GM12801 (cell line): ENCODE measurements at regions not wholly inside any gene's neighbourhood (a gene's known extent, or its start where the extent isn't known, plus 50 kb on each side); places are given as distances from the start of the nearest gene placed in this dataset.

ENCODE experiments used
- CTCF ChIP-seq: IDR thresholded peaks from one replicate; pipeline ENCODE4 v1.5.1; 2011; ENCODE audit warnings: control low read depth; ENCODE audit not compliant: insufficient read length; ENCODE audit errors: extremely low read depth

DNA sequence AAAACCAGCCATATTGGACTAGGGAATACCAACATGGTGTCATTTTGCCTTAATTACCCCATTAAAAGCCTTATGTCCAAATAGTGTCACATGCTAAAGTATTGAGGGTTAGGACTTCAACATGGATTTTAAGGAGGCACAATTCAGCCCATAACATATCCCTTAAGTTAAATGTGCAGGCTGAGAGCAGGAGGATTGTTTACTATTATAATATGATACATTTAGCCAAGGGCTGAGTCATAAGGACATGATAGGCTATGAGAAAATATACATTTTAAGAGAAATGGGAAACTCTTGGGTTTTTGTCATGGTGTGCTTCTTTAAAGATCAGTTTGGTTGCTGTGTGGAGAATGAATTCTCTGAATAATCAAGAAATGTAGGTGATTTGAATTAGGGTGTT, 136.8 kb downstream of the RDH14 start:
- TF ChIP-seq CTCF, result no peak

DNA sequence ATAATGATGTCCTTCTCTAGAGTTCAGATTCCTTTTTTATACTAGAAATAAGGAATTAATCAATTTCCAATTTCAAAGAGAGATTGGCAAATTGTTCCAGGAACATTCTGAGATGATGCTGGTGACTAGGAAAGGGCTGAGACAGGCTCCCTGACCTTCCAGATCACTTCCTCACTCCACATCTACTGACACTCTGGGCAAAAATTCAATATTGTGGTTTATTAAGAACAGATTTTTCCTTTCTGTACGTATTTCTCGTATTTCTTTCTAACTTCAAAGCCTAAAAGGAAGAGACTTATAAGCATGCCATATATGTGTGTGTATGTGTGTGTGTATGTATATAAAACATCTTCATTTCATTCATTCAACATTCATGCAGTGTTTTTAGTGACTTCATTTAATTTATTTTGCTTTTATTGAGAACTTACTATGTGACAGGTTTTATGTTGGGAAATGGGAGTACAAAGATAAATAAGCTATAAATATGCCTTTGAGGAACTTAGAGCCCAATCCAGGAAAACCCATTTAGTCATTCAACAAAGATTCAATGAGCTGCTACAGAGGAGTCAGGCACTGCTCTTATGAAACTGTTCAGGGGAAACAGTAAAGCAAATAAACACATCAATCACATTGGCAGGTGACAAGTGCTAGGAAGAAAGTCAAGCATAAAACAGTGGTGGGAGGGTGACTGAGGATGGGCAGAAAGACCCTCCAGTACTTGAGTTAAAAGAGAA, 137.9 kb downstream of the RDH14 start:
- no peak for TF ChIP-seq CTCF

GRCh38 chr2:18413676-18414396, 146.6 kb downstream of the RDH14 start:
- no peak for TF ChIP-seq CTCF

- TF ChIP-seq CTCF, result no peak
These were observed 147.3 kb downstream of the RDH14 start for GRCh38 chr2:18412980-18413675.

DNA sequence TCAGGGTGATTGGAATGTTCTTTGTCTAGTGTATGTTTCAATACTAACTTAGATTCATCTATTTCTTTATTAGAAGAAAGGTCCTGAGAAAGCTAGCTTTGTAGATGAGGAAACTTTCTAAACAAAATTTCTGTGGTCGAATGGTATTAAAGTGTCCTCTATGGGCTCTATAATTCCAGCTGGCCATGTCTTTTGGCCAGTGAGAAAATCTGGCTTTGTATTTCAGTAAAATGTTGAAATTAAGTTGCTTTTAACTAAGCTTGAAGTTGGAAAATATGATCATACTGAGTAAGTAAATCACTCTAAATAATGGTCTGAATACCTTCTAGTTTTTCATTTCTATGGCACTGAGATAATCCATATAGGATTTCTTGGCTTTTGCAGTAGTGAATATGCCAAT, 148.8 kb downstream of the RDH14 start:
- TF ChIP-seq CTCF, result no peak

DNA sequence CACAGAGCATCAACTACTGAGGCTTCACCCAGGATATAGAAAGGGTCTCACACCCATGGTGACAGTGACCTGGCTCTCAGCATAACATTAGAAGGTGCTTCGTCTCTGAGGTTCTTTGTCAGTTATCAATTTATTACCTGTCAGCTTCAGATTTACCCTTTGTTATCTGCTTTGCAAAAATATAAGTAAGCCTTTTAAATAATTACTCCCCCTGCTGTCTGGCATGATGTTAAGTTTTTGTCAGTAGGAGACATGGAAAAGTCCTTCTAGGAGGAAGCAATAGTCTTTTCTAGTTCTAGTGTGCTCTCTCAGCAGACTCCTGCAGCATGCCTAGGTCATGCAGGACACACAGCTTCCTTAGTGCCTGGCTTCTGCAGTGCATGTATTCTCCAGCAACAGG, 149.9 kb downstream of the RDH14 start:
- TF ChIP-seq CTCF, result no peak

DNA sequence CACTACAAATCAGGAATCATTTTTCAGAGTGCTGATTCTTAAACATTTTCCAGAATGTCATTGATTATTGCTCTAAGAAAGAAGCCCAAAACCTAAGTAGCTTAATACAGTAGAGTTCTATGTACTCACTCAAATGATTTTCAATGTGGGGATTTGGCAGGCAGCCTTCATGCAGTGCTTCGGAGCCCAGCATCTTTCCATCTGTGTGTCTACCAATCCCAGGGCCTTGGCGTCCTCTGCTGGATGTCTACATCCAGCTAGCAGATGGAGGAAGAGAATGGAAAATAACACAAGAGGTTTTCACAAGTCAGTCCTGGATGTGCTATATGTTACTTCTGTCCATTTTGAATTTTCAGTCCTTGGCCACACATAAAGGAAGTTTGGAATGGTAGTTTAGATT, 151.8 kb downstream of the RDH14 start:
- TF ChIP-seq CTCF, result no peak
